ENCODE measurements at regions not wholly inside any gene's neighbourhood (a gene's known extent, or its start where the extent isn't known, plus 50 kb on each side); places are given as distances from the start of the nearest gene placed in this dataset.

DNA sequence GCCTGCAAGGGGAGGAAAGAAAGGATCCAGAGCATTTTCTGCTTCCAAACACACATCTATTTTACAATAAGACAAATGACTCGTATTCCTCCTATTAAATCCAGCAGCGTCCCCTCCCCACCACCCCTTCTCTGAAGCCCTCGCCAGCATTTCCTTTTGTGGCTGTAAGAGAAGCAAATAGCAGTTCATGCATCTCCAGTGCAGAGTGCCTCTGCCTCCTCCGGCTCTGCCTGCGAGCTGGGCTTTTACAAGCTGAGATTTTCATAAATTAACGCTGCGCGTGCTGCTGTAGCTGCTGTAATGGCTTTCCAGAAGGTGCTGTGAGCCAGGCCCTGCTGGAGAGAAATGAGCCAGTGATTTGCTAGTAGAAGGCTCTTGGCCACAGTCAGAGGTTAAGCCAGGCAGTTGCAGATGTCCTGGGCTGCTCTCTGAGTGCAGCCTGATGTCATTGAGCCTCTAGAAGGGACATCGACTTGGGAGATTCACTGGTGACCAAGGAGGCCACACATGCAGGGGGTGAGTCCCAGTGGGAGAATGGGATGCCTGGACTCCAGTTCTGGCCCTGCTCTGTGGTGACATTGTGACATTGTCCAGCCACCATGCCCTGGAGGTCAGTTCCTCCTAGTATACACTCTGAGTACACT is 134.5 kb upstream of the NAV2 start:
- TF ChIP-seq, protein P1, sequence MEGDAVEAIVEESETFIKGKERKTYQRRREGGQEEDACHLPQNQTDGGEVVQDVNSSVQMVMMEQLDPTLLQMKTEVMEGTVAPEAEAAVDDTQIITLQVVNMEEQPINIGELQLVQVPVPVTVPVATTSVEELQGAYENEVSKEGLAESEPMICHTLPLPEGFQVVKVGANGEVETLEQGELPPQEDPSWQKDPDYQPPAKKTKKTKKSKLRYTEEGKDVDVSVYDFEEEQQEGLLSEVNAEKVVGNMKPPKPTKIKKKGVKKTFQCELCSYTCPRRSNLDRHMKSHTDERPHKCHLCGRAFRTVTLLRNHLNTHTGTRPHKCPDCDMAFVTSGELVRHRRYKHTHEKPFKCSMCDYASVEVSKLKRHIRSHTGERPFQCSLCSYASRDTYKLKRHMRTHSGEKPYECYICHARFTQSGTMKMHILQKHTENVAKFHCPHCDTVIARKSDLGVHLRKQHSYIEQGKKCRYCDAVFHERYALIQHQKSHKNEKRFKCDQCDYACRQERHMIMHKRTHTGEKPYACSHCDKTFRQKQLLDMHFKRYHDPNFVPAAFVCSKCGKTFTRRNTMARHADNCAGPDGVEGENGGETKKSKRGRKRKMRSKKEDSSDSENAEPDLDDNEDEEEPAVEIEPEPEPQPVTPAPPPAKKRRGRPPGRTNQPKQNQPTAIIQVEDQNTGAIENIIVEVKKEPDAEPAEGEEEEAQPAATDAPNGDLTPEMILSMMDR (IDR thresholded peaks at IDR 0.05), result no peak
- no peak for TF ChIP-seq POLR2A (IDR thresholded peaks at IDR 0.05)
